Thyroid gland (tissue), 4 donors: ENCODE measurements at regions not wholly inside any gene's neighbourhood (a gene's known extent, or its start where the extent isn't known, plus 50 kb on each side); places are given as distances from the start of the nearest gene placed in this dataset.

Experiments
- DNase-seq, 2 donors: peaks; one replicate each; pipeline ENCODE4 v3.0.0-alpha.2; 2019
- H3K27ac ChIP-seq, 3 donors: fragments of 200-600 bp; sonication (generic); 1 replicate in 2 of 3; 2 replicates in 1 of 3; pipeline ENCODE4 v1.5.1; 2016 to 2019; ENCODE audit warnings: mild to moderate bottlenecking in 1 of 3, moderate library complexity in 1 of 3
- H3K27me3 ChIP-seq: fragments of 200-600 bp; sonication (generic); one replicate; pipeline ENCODE4 v1.5.1; 2019
- H3K36me3 ChIP-seq, 2 donors: fragments of 200-600 bp; sonication (generic); one replicate each; pipeline ENCODE4 v1.5.1; 2016 to 2019
- H3K4me1 ChIP-seq, 2 donors: fragments of 200-600 bp; sonication (generic); one replicate each; pipeline ENCODE4 v1.5.1; 2017 to 2019
- H3K4me3 ChIP-seq, 3 donors: fragments of 200-600 bp; sonication (generic); replicated peaks in 1 of 3; 1 replicate in 2 of 3; 2 replicates in 1 of 3; pipeline ENCODE4 v1.5.1; 2016; ENCODE audit warnings: mild to moderate bottlenecking in 1 of 3
- H3K9me3 ChIP-seq: fragments of 200-600 bp; sonication (generic); one replicate; pipeline ENCODE4 v1.5.1; 2017
- CTCF ChIP-seq, 6 experiments: fragments of 200-600 bp in 3 of 6; fragments of 450-650 bp in 3 of 6; sonication (generic) in 3 of 6; IDR thresholded peaks; one replicate each; pipeline ENCODE4 v1.5.1; 2016 to 2019; ENCODE audit warnings: antibody characterized with exemption in 6 of 6, mild to moderate bottlenecking in 2 of 6, inconsistent platforms in 1 of 6, moderate library complexity in 1 of 6
- POLR2A ChIP-seq, 2 donors: fragments of 450-650 bp; IDR thresholded peaks; one replicate each; pipeline ENCODE4 v1.6.1; 2017; ENCODE audit warnings: antibody characterized with exemption in 2 of 2, mild to moderate bottlenecking in 2 of 2, moderate library complexity in 1 of 2
- WGBS, 2 donors: methylation state at CpG; one replicate each; pipeline ENCODE4 v1.1.5; 2017; 5-methylcytosine and 5-hydroxymethylcytosine counted together
- intact Hi-C: fragments of 100-400 bp; cut with DNase I; formaldehyde crosslinking; loops from one replicate; pipeline ENCODE4 v1.15.1; 2023

GRCh38 chr6:18675881-18676280 lies 288.7 kb downstream of the RNF144B start:
- no peak for DNase-seq
- H3K4me1 ChIP-seq: no peaks in the 10 kb centered on the region
- WGBS, 2 donors: 45 to 55% methylated on average over 2 of the region's 2 CpGs
- intact Hi-C loops: no loop called here
- H3K4me3 ChIP-seq: no peak overlapping the region
- H3K27ac ChIP-seq: no peak overlapping the region
- TF ChIP-seq CTCF (IDR thresholded peaks at IDR 0.05): no peak
- no peak for TF ChIP-seq POLR2A (IDR thresholded peaks at IDR 0.05)
- no peaks in the 10 kb centered on the region for H3K9me3 ChIP-seq
- no peaks in the 10 kb centered on the region for H3K36me3 ChIP-seq
- H3K27me3 ChIP-seq: no peaks in the 10 kb centered on the region

GRCh38 chr6:18676548-18676947 lies 289.4 kb downstream of the RNF144B start:
- TF ChIP-seq POLR2A (IDR thresholded peaks at IDR 0.05) (no peak), CTCF (IDR thresholded peaks at IDR 0.05) (no peak)
- 88 to 91% methylated on average over 7 of the region's 7 CpGs for WGBS, 2 donors

DNA sequence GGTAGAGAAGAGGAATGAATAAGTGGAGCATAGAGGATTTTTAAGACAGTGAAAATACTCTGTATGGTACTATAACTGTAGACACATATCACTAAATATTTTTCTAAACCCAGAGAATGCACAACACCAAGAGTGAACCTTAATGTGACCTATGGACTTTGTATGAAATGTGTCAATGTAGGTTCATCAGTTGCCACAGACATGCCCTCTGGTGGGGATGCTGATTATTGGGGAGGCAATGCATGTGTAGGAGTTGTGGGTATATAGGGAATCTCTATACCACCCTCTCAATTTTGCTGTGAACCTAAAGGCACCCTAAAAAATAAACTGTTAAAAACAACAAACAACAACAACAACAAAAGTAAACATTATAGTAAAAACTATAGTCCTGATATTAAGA lies 293.7 kb downstream of the RNF144B start:
- Histone ChIP-seq H3K4me1 (no peaks in the 10 kb centered on the region), H3K27me3 (no peaks in the 10 kb centered on the region), H3K36me3 (no peaks in the 10 kb centered on the region), H3K27ac (no peak overlapping the region), H3K9me3 (no peaks in the 10 kb centered on the region), H3K4me3 (no peak overlapping the region)
- intact Hi-C loops: no loop called here
- TF ChIP-seq POLR2A (IDR thresholded peaks at IDR 0.05) (no peak), CTCF (IDR thresholded peaks at IDR 0.05) (no peak)
- DNase-seq: no peak

More at GRCh38 chr6:18676548-18676947, 289.4 kb downstream of the RNF144B start:
- Histone ChIP-seq H3K27ac (no peak overlapping the region), H3K4me1 (no peaks in the 10 kb centered on the region), H3K9me3 (no peaks in the 10 kb centered on the region), H3K4me3 (no peak overlapping the region), H3K36me3 (no peaks in the 10 kb centered on the region), H3K27me3 (no peaks in the 10 kb centered on the region)
- no peak for DNase-seq
- intact Hi-C loops: no loop called here

- WGBS, 2 donors: 74 to 75% methylated on average over 5 of the region's 5 CpGs
- DNase-seq: no peak
- Histone ChIP-seq H3K4me3 (no peak overlapping the region), H3K27ac (no peak overlapping the region), H3K4me1 (no peaks in the 10 kb centered on the region), H3K9me3 (no peaks in the 10 kb centered on the region), H3K36me3 (no peaks in the 10 kb centered on the region), H3K27me3 (no peaks in the 10 kb centered on the region)
- intact Hi-C loops: no loop called here
- no peak for TF ChIP-seq CTCF (IDR thresholded peaks at IDR 0.05)
- TF ChIP-seq POLR2A (IDR thresholded peaks at IDR 0.05): no peak
Measured at GRCh38 chr6:18681832-18682503, 294.8 kb downstream of the RNF144B start.

GRCh38 chr6:18684343-18684742 lies 297.2 kb downstream of the RNF144B start:
- DNase-seq: no peak
- Histone ChIP-seq H3K9me3 (no peaks in the 10 kb centered on the region), H3K27me3 (no peaks in the 10 kb centered on the region), H3K36me3 (no peaks in the 10 kb centered on the region), H3K27ac (no peak overlapping the region), H3K4me3 (no peak overlapping the region), H3K4me1 (no peaks in the 10 kb centered on the region)
- WGBS, 2 donors: 69 to 93% methylated on average over 3 of the region's 3 CpGs
- intact Hi-C loops: no loop called here
- TF ChIP-seq CTCF (IDR thresholded peaks at IDR 0.05): no peak
- TF ChIP-seq POLR2A (IDR thresholded peaks at IDR 0.05): no peak
